GM19023 (cell line): ENCODE measurements at regions not wholly inside any gene's neighbourhood (a gene's known extent, or its start where the extent isn't known, plus 50 kb on each side); places are given as distances from the start of the nearest gene placed in this dataset.

Experiments
- ATAC-seq: cut with Tn5 transposase; IDR thresholded peaks from one replicate; pipeline ENCODE4 v1.9.1; 2021; ENCODE audit warnings: mild to moderate bottlenecking, moderate library complexity; ENCODE audit not compliant: unreplicated experiment

- ATAC-seq, result no peak
Observed at GRCh38 chrX:4741024-4741423, 1027.6 kb upstream of the PRKX start.

GRCh38 chrX:4735299-4735698, 1021.9 kb upstream of the PRKX start:
- ATAC-seq, result no peak

GRCh38 chrX:4710618-4711433, 997.4 kb upstream of the PRKX start:
- peak; percentile 63 for ATAC-seq

GRCh38 chrX:4708970-4709760, 995.7 kb upstream of the PRKX start:
- no peak for ATAC-seq

- ATAC-seq, result no peak
Observed at GRCh38 chrX:4706961-4707360, 993.5 kb upstream of the PRKX start.

GRCh38 chrX:4690521-4690920, 977.1 kb upstream of the PRKX start:
- no peak for ATAC-seq

- ATAC-seq, result no peak
Observed at GRCh38 chrX:4682636-4683035, 969.2 kb upstream of the PRKX start.

- no peak for ATAC-seq
Observed at GRCh38 chrX:4675686-4676300, 962.3 kb upstream of the PRKX start.

GRCh38 chrX:4674028-4674782, 960.8 kb upstream of the PRKX start:
- no peak for ATAC-seq

- no peak for ATAC-seq
Observed at GRCh38 chrX:4671344-4671743, 957.9 kb upstream of the PRKX start.

- ATAC-seq, result no peak
Observed at GRCh38 chrX:4670606-4671005, 957.2 kb upstream of the PRKX start.

- ATAC-seq, result no peak
Observed at GRCh38 chrX:4668802-4669536, 955.5 kb upstream of the PRKX start.

- ATAC-seq, result no peak
Observed at GRCh38 chrX:4663085-4663484, 949.6 kb upstream of the PRKX start.

GRCh38 chrX:4661771-4662170, 948.3 kb upstream of the PRKX start:
- no peak for ATAC-seq

- ATAC-seq, result no peak
Observed at GRCh38 chrX:4656419-4656818, 943.0 kb upstream of the PRKX start.

GRCh38 chrX:4655743-4656142, 942.3 kb upstream of the PRKX start:
- ATAC-seq, result no peak

GRCh38 chrX:4642114-4642513, 928.7 kb upstream of the PRKX start:
- no peak for ATAC-seq

GRCh38 chrX:4638036-4638435, 924.6 kb upstream of the PRKX start:
- ATAC-seq, result no peak

GRCh38 chrX:4627414-4627813, 914.0 kb upstream of the PRKX start:
- ATAC-seq, result no peak

- no peak for ATAC-seq
Observed at GRCh38 chrX:4622486-4623167, 909.2 kb upstream of the PRKX start.
